ENCODE measurements at regions not wholly inside any gene's neighbourhood (a gene's known extent, or its start where the extent isn't known, plus 50 kb on each side); places are given as distances from the start of the nearest gene placed in this dataset.

DNA sequence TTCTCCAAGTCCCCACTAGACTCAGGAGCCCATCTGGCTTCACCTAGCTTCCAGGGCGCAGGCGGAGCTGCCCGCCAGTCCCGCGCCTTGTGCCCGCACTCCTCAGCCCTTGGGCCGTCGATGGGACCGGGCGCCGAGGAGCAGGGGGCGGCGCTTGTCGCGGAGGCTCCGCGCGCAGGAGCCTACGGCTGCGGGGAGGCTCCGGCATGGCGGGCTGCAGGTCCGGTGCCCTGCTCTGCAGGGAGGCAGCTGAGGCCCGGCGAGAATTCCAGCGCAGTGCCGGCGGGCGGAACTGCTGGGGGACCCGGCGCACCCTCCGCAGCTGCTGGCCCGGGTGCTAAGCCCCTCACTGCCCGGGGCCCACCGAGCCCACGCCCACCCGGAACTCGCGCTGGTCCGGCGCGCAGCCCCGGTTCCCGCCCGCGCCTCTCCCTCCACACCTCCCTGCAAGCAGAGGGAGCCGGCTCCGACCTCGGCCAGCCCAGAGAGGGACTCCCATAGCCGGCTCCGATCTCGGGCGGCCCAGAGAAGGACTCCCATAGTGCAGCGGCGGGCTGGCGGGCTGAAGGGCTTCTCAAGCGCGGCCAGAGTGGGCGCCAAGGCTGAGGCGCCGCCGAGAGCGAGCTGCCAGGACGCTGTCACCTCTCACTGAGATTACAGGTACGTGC, 78.1 kb upstream of the PJA2 start:
- DNase-seq (no peak), ATAC-seq (ENCODE audit: insufficient read depth, low read depth) (no peak)
- no peak overlapping the region for H3K4me2 ChIP-seq (ENCODE audit: insufficient read depth, low read length)
- no peaks in the 10 kb centered on the region for H3K27me3 ChIP-seq (ENCODE audit: insufficient read depth, low read length, poor library complexity)
- no peaks in the 10 kb centered on the region for H3K9me3 ChIP-seq (ENCODE audit: insufficient read depth, low read length, severe bottlenecking)
- no peaks in the 10 kb centered on the region for H4K20me1 ChIP-seq (ENCODE audit: insufficient read depth, low read length)
- H3K4me3 ChIP-seq (ENCODE audit: low read depth in 1 of 2, low read length in 2 of 2) = no peak overlapping the region
- TF ChIP-seq, protein P1, sequence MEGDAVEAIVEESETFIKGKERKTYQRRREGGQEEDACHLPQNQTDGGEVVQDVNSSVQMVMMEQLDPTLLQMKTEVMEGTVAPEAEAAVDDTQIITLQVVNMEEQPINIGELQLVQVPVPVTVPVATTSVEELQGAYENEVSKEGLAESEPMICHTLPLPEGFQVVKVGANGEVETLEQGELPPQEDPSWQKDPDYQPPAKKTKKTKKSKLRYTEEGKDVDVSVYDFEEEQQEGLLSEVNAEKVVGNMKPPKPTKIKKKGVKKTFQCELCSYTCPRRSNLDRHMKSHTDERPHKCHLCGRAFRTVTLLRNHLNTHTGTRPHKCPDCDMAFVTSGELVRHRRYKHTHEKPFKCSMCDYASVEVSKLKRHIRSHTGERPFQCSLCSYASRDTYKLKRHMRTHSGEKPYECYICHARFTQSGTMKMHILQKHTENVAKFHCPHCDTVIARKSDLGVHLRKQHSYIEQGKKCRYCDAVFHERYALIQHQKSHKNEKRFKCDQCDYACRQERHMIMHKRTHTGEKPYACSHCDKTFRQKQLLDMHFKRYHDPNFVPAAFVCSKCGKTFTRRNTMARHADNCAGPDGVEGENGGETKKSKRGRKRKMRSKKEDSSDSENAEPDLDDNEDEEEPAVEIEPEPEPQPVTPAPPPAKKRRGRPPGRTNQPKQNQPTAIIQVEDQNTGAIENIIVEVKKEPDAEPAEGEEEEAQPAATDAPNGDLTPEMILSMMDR (IDR thresholded peaks at IDR 0.05; ENCODE audit: borderline replicate concordance, extremely low read depth, low read length, poor library complexity, severe bottlenecking) = no peak
- no peak for TF ChIP-seq EZH2 (IDR thresholded peaks at IDR 0.05; ENCODE audit: borderline replicate concordance, low read depth, low read length, severe bottlenecking)
- no peak overlapping the region for H2AFZ ChIP-seq (ENCODE audit: low read depth, low read length)
- no peak overlapping the region for H3K9ac ChIP-seq (ENCODE audit: low read depth, low read length)
- H3K79me2 ChIP-seq (ENCODE audit: insufficient read depth, low read length) = no peaks in the 10 kb centered on the region
- H3K36me3 ChIP-seq (ENCODE audit: insufficient read depth, low read length) = no peaks in the 10 kb centered on the region
- no peaks in the 10 kb centered on the region for H3K4me1 ChIP-seq (ENCODE audit: insufficient read depth, low read length)
- no peak overlapping the region for H3K27ac ChIP-seq (ENCODE audit: low read length)

GRCh38 chr5:109486200-109486804, 76.5 kb upstream of the PJA2 start:
- Histone ChIP-seq H3K4me1 (ENCODE audit: insufficient read depth, low read length) (no peaks in the 10 kb centered on the region), H3K9ac (ENCODE audit: low read depth, low read length) (no peak overlapping the region), H3K27ac (ENCODE audit: low read length) (no peak overlapping the region), H3K9me3 (ENCODE audit: insufficient read depth, low read length, severe bottlenecking) (no peaks in the 10 kb centered on the region), H3K36me3 (ENCODE audit: insufficient read depth, low read length) (no peaks in the 10 kb centered on the region), H3K4me2 (ENCODE audit: insufficient read depth, low read length) (no peak overlapping the region), H3K4me3 (ENCODE audit: low read depth in 1 of 2, low read length in 2 of 2) (no peak overlapping the region), H4K20me1 (ENCODE audit: insufficient read depth, low read length) (no peaks in the 10 kb centered on the region), H2AFZ (ENCODE audit: low read depth, low read length) (no peak overlapping the region), H3K79me2 (ENCODE audit: insufficient read depth, low read length) (no peaks in the 10 kb centered on the region), H3K27me3 (ENCODE audit: insufficient read depth, low read length, poor library complexity) (no peaks in the 10 kb centered on the region)
- ATAC-seq (ENCODE audit: insufficient read depth, low read depth) = no peak
- TF ChIP-seq EZH2 (IDR thresholded peaks at IDR 0.05; ENCODE audit: borderline replicate concordance, low read depth, low read length, severe bottlenecking) = no peak
- TF ChIP-seq, protein P1 (IDR thresholded peaks at IDR 0.05; ENCODE audit: borderline replicate concordance, extremely low read depth, low read length, poor library complexity, severe bottlenecking) = no peak
- DNase-seq = no peak

DNA sequence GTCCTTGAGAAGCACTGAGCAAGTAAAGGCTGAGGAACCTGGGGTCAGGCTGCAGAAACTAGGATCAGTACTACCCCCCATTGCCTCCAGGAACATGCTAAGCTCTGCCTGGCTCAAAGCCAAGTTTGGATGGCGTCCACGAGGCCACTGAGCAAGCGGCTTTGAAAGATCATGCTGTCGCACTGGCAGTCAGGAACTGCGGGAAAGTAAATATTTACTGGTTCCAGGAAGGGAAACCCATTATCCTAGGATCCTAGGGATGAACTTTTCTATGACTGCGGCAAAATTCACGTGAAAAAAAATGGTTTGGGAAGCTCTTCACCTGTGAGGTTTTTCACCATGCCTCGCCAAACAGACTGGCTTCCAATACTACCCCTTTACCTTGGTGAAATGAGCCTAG, 75.3 kb upstream of the PJA2 start:
- TF ChIP-seq, protein P1 (IDR thresholded peaks at IDR 0.05; ENCODE audit: borderline replicate concordance, extremely low read depth, low read length, poor library complexity, severe bottlenecking) = no peak
- no peak for TF ChIP-seq EZH2 (IDR thresholded peaks at IDR 0.05; ENCODE audit: borderline replicate concordance, low read depth, low read length, severe bottlenecking)
- no peak for DNase-seq
- no peak overlapping the region for H2AFZ ChIP-seq (ENCODE audit: low read depth, low read length)

More for the DNA sequence above, 75.3 kb upstream of the PJA2 start:
- Histone ChIP-seq H3K36me3 (ENCODE audit: insufficient read depth, low read length) (no peaks in the 10 kb centered on the region), H3K27ac (ENCODE audit: low read length) (no peak overlapping the region), H3K9me3 (ENCODE audit: insufficient read depth, low read length, severe bottlenecking) (no peaks in the 10 kb centered on the region), H3K9ac (ENCODE audit: low read depth, low read length) (no peak overlapping the region), H4K20me1 (ENCODE audit: insufficient read depth, low read length) (no peaks in the 10 kb centered on the region), H3K27me3 (ENCODE audit: insufficient read depth, low read length, poor library complexity) (no peaks in the 10 kb centered on the region), H3K4me2 (ENCODE audit: insufficient read depth, low read length) (no peak overlapping the region), H3K4me1 (ENCODE audit: insufficient read depth, low read length) (no peaks in the 10 kb centered on the region), H3K79me2 (ENCODE audit: insufficient read depth, low read length) (no peaks in the 10 kb centered on the region), H3K4me3 (ENCODE audit: low read depth in 1 of 2, low read length in 2 of 2) (no peak overlapping the region)
- no peak for ATAC-seq (ENCODE audit: insufficient read depth, low read depth)

Measured in DND-41 (cell line).